Activated CD8-positive, alpha-beta memory T cell treated with anti-CD3 and anti-CD28 coated beads, Interleukin-2, amount 10 ng/mL, durations not matched to agents 7 days and 5 days (primary cell): ENCODE measurements at regions not wholly inside any gene's neighbourhood (a gene's known extent, or its start where the extent isn't known, plus 50 kb on each side); places are given as distances from the start of the nearest gene placed in this dataset.

ENCODE experiments used
- ATAC-seq: fragments of 150-1000 bp; cut with Tn5 transposase; one replicate; pipeline ENCODE4 v1.10.0; 2021; ENCODE audit warnings: moderate library complexity
- CTCF ChIA-PET: fragments of 350-600 bp; sonication (Branson Sonifier 250); formaldehyde crosslinking; loops from one replicate; lab custom pipeline; 2021; ENCODE audit warnings: antibody characterized with exemption; lab: Charles Lee
- DNase-seq: peaks from one replicate; pipeline ENCODE4 v3.0.0-alpha.2; 2020
- H3K27ac Mint-ChIP-seq: one replicate; pipeline ENCODE4 v1.8.0; 2021; ENCODE audit warnings: mild to moderate bottlenecking, mixed read lengths
- H3K27me3 Mint-ChIP-seq: one replicate; pipeline ENCODE4 v1.8.0; 2021; ENCODE audit warnings: mixed read lengths
- H3K36me3 Mint-ChIP-seq: one replicate; pipeline ENCODE4 v1.8.0; 2021; ENCODE audit warnings: mild to moderate bottlenecking, mixed read lengths
- H3K4me1 Mint-ChIP-seq: one replicate; pipeline ENCODE4 v1.8.0; 2021; ENCODE audit warnings: mixed read lengths
- H3K4me3 Mint-ChIP-seq: one replicate; pipeline ENCODE4 v1.8.0; 2021; ENCODE audit warnings: mild to moderate bottlenecking, moderate library complexity, mixed read lengths
- H3K9me3 Mint-ChIP-seq: one replicate; pipeline ENCODE4 v1.8.0; 2022; ENCODE audit warnings: low read depth, mixed read lengths

- Mint-ChIP-seq H3K27me3 (no peaks in the 10 kb centered on the region), H3K9me3 (peaks cover 6% of the 10 kb centered on the region), H3K4me1 (no peaks in the 10 kb centered on the region), H3K36me3 (no peaks in the 10 kb centered on the region), H3K4me3 (no peak overlapping the region), H3K27ac (no peak overlapping the region)
- CTCF ChIA-PET = no interaction called here
- no peak for DNase-seq
- ATAC-seq = no peak
These were observed 467.7 kb upstream of the CELF4 start for GRCh38 chr18:38033282-38033681.

- no peaks in the 10 kb centered on the region for H3K4me1 Mint-ChIP-seq
- H3K9me3 Mint-ChIP-seq = peaks cover 6% of the 10 kb centered on the region
- H3K36me3 Mint-ChIP-seq = no peaks in the 10 kb centered on the region
- H3K27ac Mint-ChIP-seq = no peak overlapping the region
- DNase-seq (no peak), ATAC-seq (no peak)
- CTCF ChIA-PET = no interaction called here
- no peaks in the 10 kb centered on the region for H3K27me3 Mint-ChIP-seq
- no peak overlapping the region for H3K4me3 Mint-ChIP-seq
These were observed 466.9 kb upstream of the CELF4 start for GRCh38 chr18:38032516-38032915.

DNA sequence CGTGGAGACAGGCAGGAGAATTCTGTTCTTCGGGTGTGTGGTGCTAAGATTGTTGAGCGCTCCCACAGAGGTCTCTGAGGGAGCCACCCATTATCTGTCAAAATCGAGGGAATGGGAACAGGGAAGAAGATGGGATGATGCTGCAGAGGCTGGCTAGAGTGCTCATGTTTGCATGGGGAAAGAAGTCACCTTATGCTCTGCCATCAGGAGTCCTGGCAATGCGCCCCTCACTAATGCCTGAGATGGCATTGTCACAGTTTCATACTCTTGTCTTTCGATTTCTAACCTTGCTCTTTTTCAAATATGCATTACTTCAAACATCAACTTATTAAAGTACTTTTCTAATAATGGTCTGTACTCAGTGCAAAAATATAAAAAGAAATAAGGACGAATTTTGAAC, 463.3 kb upstream of the CELF4 start:
- Mint-ChIP-seq H3K4me1 (no peaks in the 10 kb centered on the region), H3K36me3 (no peaks in the 10 kb centered on the region), H3K9me3 (peaks cover 6% of the 10 kb centered on the region), H3K4me3 (no peak overlapping the region), H3K27me3 (no peaks in the 10 kb centered on the region), H3K27ac (no peak overlapping the region)
- ATAC-seq (no peak), DNase-seq (no peak)
- CTCF ChIA-PET = no interaction called here

- DNase-seq (no peak), ATAC-seq (no peak)
- CTCF ChIA-PET = no interaction called here
- Mint-ChIP-seq H3K4me1 (no peaks in the 10 kb centered on the region), H3K4me3 (no peak overlapping the region), H3K36me3 (no peaks in the 10 kb centered on the region), H3K9me3 (peaks cover 3% of the 10 kb centered on the region), H3K27ac (no peak overlapping the region), H3K27me3 (no peaks in the 10 kb centered on the region)
These were observed 459.9 kb upstream of the CELF4 start for GRCh38 chr18:38025433-38026038.

DNA sequence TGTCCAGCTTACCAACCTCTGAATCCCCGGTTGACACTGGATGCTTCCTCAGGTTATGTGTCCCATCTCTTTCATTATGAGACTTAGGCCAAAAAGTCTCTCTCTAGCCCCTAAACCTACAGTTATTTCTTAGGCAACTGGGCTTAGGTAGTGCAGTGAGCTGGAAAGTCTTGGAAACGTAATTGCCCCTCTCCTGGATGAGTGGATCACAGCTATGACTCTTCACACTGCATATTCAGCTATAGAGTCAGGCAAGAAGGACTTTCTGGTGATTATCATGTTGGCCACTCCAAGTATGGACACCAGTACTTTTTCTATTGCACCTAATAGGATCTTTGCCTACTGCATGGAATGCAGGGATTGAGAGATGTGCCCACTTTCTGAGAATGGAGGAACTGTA, 458.3 kb upstream of the CELF4 start:
- Mint-ChIP-seq H3K4me3 (no peak overlapping the region), H3K9me3 (no peaks in the 10 kb centered on the region), H3K27ac (no peak overlapping the region), H3K27me3 (no peaks in the 10 kb centered on the region), H3K4me1 (no peaks in the 10 kb centered on the region), H3K36me3 (no peaks in the 10 kb centered on the region)
- CTCF ChIA-PET = no interaction called here
- no peak for ATAC-seq
- DNase-seq = no peak

DNA sequence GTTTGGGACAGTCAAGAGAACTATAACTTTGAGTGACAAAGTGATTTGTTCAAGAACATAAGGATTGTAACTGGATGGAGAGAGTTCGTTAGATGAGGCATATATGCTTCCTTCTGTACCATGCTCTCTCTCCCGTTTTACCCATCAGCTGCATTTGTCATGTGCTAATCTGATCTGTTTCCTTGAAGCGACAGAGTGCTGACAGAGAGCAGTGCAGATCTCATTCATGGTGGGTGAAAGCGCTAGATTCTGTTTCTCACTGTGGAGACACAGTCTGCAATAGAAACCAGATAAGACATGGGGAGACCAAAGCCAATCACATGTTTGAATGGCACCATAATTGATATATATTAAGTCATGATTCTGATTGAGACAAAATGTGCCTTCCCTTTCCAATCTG, 456.6 kb upstream of the CELF4 start:
- no peak for ATAC-seq
- H3K9me3 Mint-ChIP-seq = no peaks in the 10 kb centered on the region
- no peak overlapping the region for H3K4me3 Mint-ChIP-seq
- H3K27me3 Mint-ChIP-seq = no peaks in the 10 kb centered on the region
- CTCF ChIA-PET = no interaction called here
- no peak for DNase-seq
- no peaks in the 10 kb centered on the region for H3K4me1 Mint-ChIP-seq
- H3K27ac Mint-ChIP-seq = no peak overlapping the region
- no peaks in the 10 kb centered on the region for H3K36me3 Mint-ChIP-seq

GRCh38 chr18:38019292-38019691, 453.7 kb upstream of the CELF4 start:
- H3K4me3 Mint-ChIP-seq = no peak overlapping the region
- no peaks in the 10 kb centered on the region for H3K4me1 Mint-ChIP-seq
- H3K36me3 Mint-ChIP-seq = no peaks in the 10 kb centered on the region
- DNase-seq (no peak), ATAC-seq (no peak)
- CTCF ChIA-PET = no interaction called here
- peaks cover 7% of the 10 kb centered on the region for H3K9me3 Mint-ChIP-seq
- H3K27me3 Mint-ChIP-seq = no peaks in the 10 kb centered on the region
- no peak overlapping the region for H3K27ac Mint-ChIP-seq

- no peaks in the 10 kb centered on the region for H3K4me1 Mint-ChIP-seq
- no peaks in the 10 kb centered on the region for H3K36me3 Mint-ChIP-seq
- DNase-seq (no peak), ATAC-seq (no peak)
- H3K4me3 Mint-ChIP-seq = no peak overlapping the region
- H3K27ac Mint-ChIP-seq = no peak overlapping the region
- H3K27me3 Mint-ChIP-seq = no peaks in the 10 kb centered on the region
- H3K9me3 Mint-ChIP-seq = peaks cover 11% of the 10 kb centered on the region
- CTCF ChIA-PET = no interaction called here
These were observed 445.6 kb upstream of the CELF4 start for GRCh38 chr18:38010971-38011857.

DNA sequence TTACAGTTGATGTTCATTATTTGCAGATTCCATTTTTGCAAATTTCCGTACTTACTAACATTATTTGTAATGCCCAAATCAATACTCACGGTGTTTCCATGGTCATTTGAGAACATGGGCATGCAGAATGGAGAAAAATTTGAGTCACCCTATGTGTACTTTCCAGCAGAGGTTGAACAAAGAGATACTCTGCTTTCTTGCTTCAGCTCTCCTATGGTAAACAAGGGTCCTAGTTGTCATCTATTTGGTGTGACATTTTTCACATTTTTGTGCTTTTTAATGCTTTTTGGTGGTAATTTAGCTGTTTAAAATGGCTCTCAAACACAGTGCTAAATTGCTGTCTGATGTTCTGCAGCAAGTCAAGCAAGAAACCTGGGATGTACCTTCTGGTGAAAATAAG, 444.4 kb upstream of the CELF4 start:
- Mint-ChIP-seq H3K27ac (no peak overlapping the region), H3K36me3 (no peaks in the 10 kb centered on the region), H3K27me3 (no peaks in the 10 kb centered on the region), H3K9me3 (peaks cover 7% of the 10 kb centered on the region), H3K4me3 (no peak overlapping the region), H3K4me1 (no peaks in the 10 kb centered on the region)
- DNase-seq = no peak
- no peak for ATAC-seq
- CTCF ChIA-PET = no interaction called here

GRCh38 chr18:38009320-38009719, 443.7 kb upstream of the CELF4 start:
- CTCF ChIA-PET = no interaction called here
- H3K4me1 Mint-ChIP-seq = no peaks in the 10 kb centered on the region
- H3K4me3 Mint-ChIP-seq = no peak overlapping the region
- no peak overlapping the region for H3K27ac Mint-ChIP-seq
- no peaks in the 10 kb centered on the region for H3K36me3 Mint-ChIP-seq
- no peak for ATAC-seq
- H3K9me3 Mint-ChIP-seq = peaks cover 7% of the 10 kb centered on the region
- no peaks in the 10 kb centered on the region for H3K27me3 Mint-ChIP-seq
- no peak for DNase-seq

GRCh38 chr18:38007676-38008330, 442.2 kb upstream of the CELF4 start:
- Mint-ChIP-seq H3K36me3 (no peaks in the 10 kb centered on the region), H3K4me3 (no peak overlapping the region), H3K4me1 (no peaks in the 10 kb centered on the region), H3K27ac (no peak overlapping the region), H3K27me3 (no peaks in the 10 kb centered on the region), H3K9me3 (peaks cover 7% of the 10 kb centered on the region)
- CTCF ChIA-PET = no interaction called here
- DNase-seq (no peak), ATAC-seq (no peak)

GRCh38 chr18:38007026-38007425, 441.4 kb upstream of the CELF4 start:
- CTCF ChIA-PET = no interaction called here
- Mint-ChIP-seq H3K27me3 (no peaks in the 10 kb centered on the region), H3K4me3 (no peak overlapping the region), H3K9me3 (peaks cover 7% of the 10 kb centered on the region), H3K27ac (no peak overlapping the region), H3K4me1 (no peaks in the 10 kb centered on the region), H3K36me3 (no peaks in the 10 kb centered on the region)
- ATAC-seq (no peak), DNase-seq (no peak)

DNA sequence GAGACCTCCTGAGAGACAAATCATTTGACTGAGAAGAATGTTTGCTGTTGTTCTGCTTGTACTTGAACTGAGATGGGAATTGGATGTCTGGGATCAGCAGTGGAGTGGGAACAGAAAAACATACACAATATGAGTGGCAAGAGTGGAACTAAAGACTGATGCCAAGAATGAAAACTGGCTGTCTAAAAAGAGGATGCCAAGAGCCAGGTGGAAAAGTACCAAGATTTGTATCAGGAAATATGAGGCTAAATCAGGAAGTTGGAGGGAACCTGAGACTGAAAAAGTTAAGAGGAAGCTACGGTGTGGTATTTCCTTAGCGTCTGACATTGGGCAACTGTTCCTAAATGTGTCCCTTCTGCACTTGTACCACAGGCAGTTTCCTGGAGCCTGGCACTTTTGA, 440.9 kb upstream of the CELF4 start:
- Mint-ChIP-seq H3K4me3 (no peak overlapping the region), H3K27me3 (no peaks in the 10 kb centered on the region), H3K9me3 (peaks cover 7% of the 10 kb centered on the region), H3K27ac (no peak overlapping the region), H3K4me1 (no peaks in the 10 kb centered on the region), H3K36me3 (no peaks in the 10 kb centered on the region)
- CTCF ChIA-PET = no interaction called here
- ATAC-seq (no peak), DNase-seq (no peak)

- Mint-ChIP-seq H3K9me3 (peaks cover 6% of the 10 kb centered on the region), H3K4me1 (no peaks in the 10 kb centered on the region), H3K27me3 (no peaks in the 10 kb centered on the region), H3K27ac (no peak overlapping the region), H3K36me3 (no peaks in the 10 kb centered on the region), H3K4me3 (no peak overlapping the region)
- ATAC-seq = no peak
- CTCF ChIA-PET = no interaction called here
- DNase-seq = no peak
These were observed 432.1 kb upstream of the CELF4 start for GRCh38 chr18:37997695-37998094.
